Left lung (tissue), 4 donors: ENCODE measurements at regions not wholly inside any gene's neighbourhood (a gene's known extent, or its start where the extent isn't known, plus 50 kb on each side); places are given as distances from the start of the nearest gene placed in this dataset.

Experiments
- ATAC-seq: fragments of 200-7000 bp; cut with Tn5 transposase; one replicate; pipeline ENCODE4 v1.9.1; 2020; ENCODE audit warnings: moderate library complexity
- DNase-seq, 4 donors: peaks; one replicate each; pipeline ENCODE4 v3.0.0-alpha.2; 2013 to 2020
- H3K27ac ChIP-seq, 2 donors: fragments of 200-600 bp; sonication (generic) in 1 of 2; one replicate each; pipeline versions ENCODE4 v1.5.0 to v1.8.0; 2020 to 2021
- H3K27me3 ChIP-seq, 2 donors: fragments of 200-600 bp; sonication (generic) in 1 of 2; one replicate each; pipeline versions ENCODE4 v1.5.0 to v1.8.0; 2020 to 2021
- H3K36me3 ChIP-seq, 2 donors: fragments of 200-600 bp; sonication (generic) in 1 of 2; one replicate each; pipeline versions ENCODE4 v1.5.0 to v1.8.0; 2020 to 2021
- H3K4me1 ChIP-seq, 2 donors: fragments of 200-600 bp; one replicate each; pipeline ENCODE4 v1.8.0; 2021
- H3K4me3 ChIP-seq, 2 donors: fragments of 200-600 bp; sonication (generic) in 1 of 2; one replicate each; pipeline versions ENCODE4 v1.5.0 to v1.8.0; 2020 to 2021; ENCODE audit warnings: mild to moderate bottlenecking in 1 of 2
- H3K9me3 ChIP-seq, 2 donors: fragments of 200-600 bp; sonication (generic) in 1 of 2; one replicate each; pipeline versions ENCODE4 v1.5.0 to v1.8.0; 2020 to 2021
- CTCF ChIP-seq, 2 donors: fragments of 200-600 bp; sonication (generic) in 1 of 2; IDR thresholded peaks; one replicate each; pipeline versions ENCODE4 v1.5.0 to v1.8.0; 2021; ENCODE audit warnings: antibody characterized with exemption in 2 of 2
- intact Hi-C, 2 donors: fragments of 100-400 bp; cut with DNase I; formaldehyde crosslinking; loops; one replicate each; pipeline versions ENCODE4 v1.11.2 to v1.14.2; 2022
- donor health status: DM: no; HTN: yes; CAD: no.
- donor health status: DM: no; HTN: no; CAD: no.

DNA sequence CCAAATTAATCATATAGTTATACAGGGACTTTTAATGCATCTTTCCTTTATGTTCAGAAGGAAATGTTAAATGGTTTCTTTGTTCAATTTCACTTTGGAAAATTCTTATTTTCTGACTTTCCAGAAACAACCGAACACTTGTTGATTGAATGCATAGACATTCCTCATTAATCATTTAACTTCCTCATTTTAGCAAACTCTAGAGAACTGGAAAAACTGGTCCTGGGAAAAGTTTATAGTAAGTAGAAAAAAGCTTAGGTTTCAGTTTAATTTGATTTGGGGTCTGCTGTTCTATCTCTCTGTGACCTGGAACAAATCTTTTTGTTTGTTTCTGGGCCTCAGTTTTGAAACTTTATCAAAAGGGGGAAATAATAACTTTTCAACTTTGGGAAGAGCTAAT, 320.4 kb downstream of the CMPK2 start:
- no peak for ATAC-seq

GRCh38 chr2:6545795-6546194, 319.9 kb downstream of the CMPK2 start:
- Histone ChIP-seq H3K4me1 (no peaks in the 10 kb centered on the region), H3K27me3 (no peaks in the 10 kb centered on the region), H3K4me3 (no peak overlapping the region), H3K9me3 (no peaks in the 10 kb centered on the region), H3K36me3 (no peaks in the 10 kb centered on the region), H3K27ac (no peak overlapping the region)
- intact Hi-C loops: no loop called here
- no peak for TF ChIP-seq CTCF (IDR thresholded peaks at IDR 0.05)
- DNase-seq (no peak), ATAC-seq (no peak)

More for the DNA sequence above, 320.4 kb downstream of the CMPK2 start:
- Histone ChIP-seq H3K27ac (no peak overlapping the region), H3K4me1 (no peaks in the 10 kb centered on the region), H3K9me3 (no peaks in the 10 kb centered on the region), H3K4me3 (no peak overlapping the region), H3K36me3 (no peaks in the 10 kb centered on the region), H3K27me3 (no peaks in the 10 kb centered on the region)
- DNase-seq: peak in 1 of 4 donors; percentile 58
- no peak for TF ChIP-seq CTCF (IDR thresholded peaks at IDR 0.05)
- intact Hi-C loops: no loop called here

DNA sequence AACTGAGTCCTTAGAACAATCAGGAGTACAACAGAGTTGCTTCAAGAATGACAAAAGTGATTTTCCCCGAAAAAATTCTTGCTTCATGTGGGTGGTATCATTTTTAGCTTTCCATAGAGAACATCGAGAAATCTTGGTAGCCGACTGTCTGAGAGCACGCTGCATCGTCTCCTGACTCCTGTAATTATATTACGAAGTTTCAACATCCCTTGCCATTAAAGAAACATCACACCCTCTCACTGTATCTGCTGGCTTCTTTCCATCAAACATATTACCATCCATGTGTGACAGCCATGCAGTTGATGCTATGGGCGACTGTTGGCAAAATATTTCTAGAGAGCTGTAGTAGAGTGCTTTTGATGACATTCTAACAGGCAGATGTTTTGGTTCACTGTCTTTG, 311.2 kb downstream of the CMPK2 start:
- H3K27ac ChIP-seq: no peak overlapping the region
- H3K4me3 ChIP-seq: no peak overlapping the region
- H3K4me1 ChIP-seq: no peaks in the 10 kb centered on the region
- ATAC-seq: no peak
- no peaks in the 10 kb centered on the region for H3K36me3 ChIP-seq
- no peaks in the 10 kb centered on the region for H3K27me3 ChIP-seq
- intact Hi-C loops: no loop called here
- peak in 1 of 4 donors; percentile 22 for DNase-seq
- H3K9me3 ChIP-seq: no peaks in the 10 kb centered on the region
- TF ChIP-seq CTCF (IDR thresholded peaks at IDR 0.05): no peak

GRCh38 chr2:6556755-6557154, 309.0 kb downstream of the CMPK2 start:
- Histone ChIP-seq H3K27ac (peak overlapping the region; percentile 14 to 45), H3K4me3 (no peak overlapping the region), H3K27me3 (no peaks in the 10 kb centered on the region), H3K36me3 (no peaks in the 10 kb centered on the region), H3K4me1 (no peaks in the 10 kb centered on the region), H3K9me3 (no peaks in the 10 kb centered on the region)
- DNase-seq (no peak), ATAC-seq (peak; percentile 70)
- no peak for TF ChIP-seq CTCF (IDR thresholded peaks at IDR 0.05)
- intact Hi-C loops: no loop called here

GRCh38 chr2:6557737-6558136, 308.0 kb downstream of the CMPK2 start:
- Histone ChIP-seq H3K27me3 (no peaks in the 10 kb centered on the region), H3K9me3 (no peaks in the 10 kb centered on the region), H3K4me3 (no peak overlapping the region), H3K36me3 (no peaks in the 10 kb centered on the region), H3K4me1 (no peaks in the 10 kb centered on the region), H3K27ac (peak overlapping the region; percentile 14 to 45)
- ATAC-seq (peak; percentile 88), DNase-seq (peak in 1 of 4 donors; percentile 25)
- intact Hi-C loops: no loop called here
- TF ChIP-seq CTCF (IDR thresholded peaks at IDR 0.05): no peak
